Bronchial epithelial cell (primary cell): ENCODE measurements at regions not wholly inside any gene's neighbourhood (a gene's known extent, or its start where the extent isn't known, plus 50 kb on each side); places are given as distances from the start of the nearest gene placed in this dataset.
A peak's percentile ranks its signal among the peaks of the same experiment; 100 is the strongest.

Experiments
- DNase-seq: peaks from one replicate; pipeline ENCODE4 v3.0.0-alpha.2; 2010; ENCODE audit warnings: low read depth
- FAIRE-seq: peaks from 2 replicates; lab custom pipeline; 2011; peaks lifted over from hg19 to GRCh38; lab: Jason Lieb, UNC
- H3K27me3 ChIP-seq: 2 replicates; pipeline ENCODE4 v1.5.1; 2011; ENCODE audit warnings: low read length; ENCODE audit not compliant: control insufficient read depth, insufficient read depth
- H3K36me3 ChIP-seq: 2 replicates; pipeline ENCODE4 v1.5.1; 2011; ENCODE audit warnings: low read length; ENCODE audit not compliant: control insufficient read depth, insufficient read depth
- H3K4me3 ChIP-seq: 2 replicates; pipeline ENCODE4 v1.5.1; 2011; ENCODE audit warnings: mild to moderate bottlenecking, low read depth, low read length, control low read depth
- CTCF ChIP-seq: IDR thresholded peaks from 2 replicates; pipeline ENCODE4 v1.5.1; 2011; ENCODE audit warnings: mild to moderate bottlenecking, moderate library complexity, low read length, control low read depth, inconsistent platforms; ENCODE audit not compliant: insufficient read depth, severe bottlenecking

GRCh38 chr13:59542303-59542702 is 621.4 kb downstream of the DIAPH3 start:
- no peak for FAIRE-seq
- no peaks in the 10 kb centered on the region for H3K36me3 ChIP-seq
- H3K27me3 ChIP-seq = no peaks in the 10 kb centered on the region
- no peak for DNase-seq
- no peak for TF ChIP-seq CTCF
- H3K4me3 ChIP-seq = no peak overlapping the region

GRCh38 chr13:59543418-59543817 is 620.3 kb downstream of the DIAPH3 start:
- Histone ChIP-seq H3K4me3 (no peak overlapping the region), H3K36me3 (no peaks in the 10 kb centered on the region), H3K27me3 (no peaks in the 10 kb centered on the region)
- DNase-seq (no peak), FAIRE-seq (no peak)
- TF ChIP-seq CTCF = no peak

GRCh38 chr13:59545007-59545406 is 618.7 kb downstream of the DIAPH3 start:
- H3K36me3 ChIP-seq = no peaks in the 10 kb centered on the region
- no peaks in the 10 kb centered on the region for H3K27me3 ChIP-seq
- no peak for TF ChIP-seq CTCF
- DNase-seq (no peak), FAIRE-seq (no peak)
- no peak overlapping the region for H3K4me3 ChIP-seq

- Histone ChIP-seq H3K4me3 (no peak overlapping the region), H3K36me3 (no peaks in the 10 kb centered on the region), H3K27me3 (no peaks in the 10 kb centered on the region)
- FAIRE-seq = no peak
- TF ChIP-seq CTCF = no peak
- no peak for DNase-seq
Measured at GRCh38 chr13:59546178-59546577, 617.5 kb downstream of the DIAPH3 start.

- TF ChIP-seq CTCF = no peak
- Histone ChIP-seq H3K4me3 (no peak overlapping the region), H3K27me3 (no peaks in the 10 kb centered on the region), H3K36me3 (no peaks in the 10 kb centered on the region)
- no peak for FAIRE-seq
- no peak for DNase-seq
Measured at GRCh38 chr13:59547950-59548349, 615.8 kb downstream of the DIAPH3 start.

GRCh38 chr13:59562924-59563323 is 600.8 kb downstream of the DIAPH3 start:
- H3K4me3 ChIP-seq = no peak overlapping the region
- H3K27me3 ChIP-seq = no peaks in the 10 kb centered on the region
- DNase-seq (peak; percentile 7), FAIRE-seq (no peak)
- TF ChIP-seq CTCF = no peak
- H3K36me3 ChIP-seq = no peaks in the 10 kb centered on the region
